Parathyroid adenoma (tissue), 2 donors: ENCODE measurements at regions not wholly inside any gene's neighbourhood (a gene's known extent, or its start where the extent isn't known, plus 50 kb on each side); places are given as distances from the start of the nearest gene placed in this dataset.

ENCODE experiments used
- H2AFZ ChIP-seq: fragments of 300-600 bp; sonication (generic); one replicate; pipeline ENCODE4 v1.7.0; 2017; ENCODE audit warnings: antibody characterized with exemption, mild to moderate bottlenecking
- H3K27ac ChIP-seq: fragments of 300-600 bp; sonication (generic); one replicate; pipeline ENCODE4 v1.7.0; 2017
- H3K27me3 ChIP-seq: fragments of 300-600 bp; sonication (generic); one replicate; pipeline ENCODE4 v1.7.0; 2017; ENCODE audit warnings: low read length; ENCODE audit not compliant: control insufficient read depth, insufficient read depth
- H3K36me3 ChIP-seq: fragments of 300-600 bp; sonication (generic); one replicate; pipeline ENCODE4 v1.7.0; 2017; ENCODE audit warnings: low read length; ENCODE audit not compliant: control insufficient read depth, insufficient read depth
- H3K4me1 ChIP-seq: fragments of 300-600 bp; sonication (generic); one replicate; pipeline ENCODE4 v1.7.0; 2017; ENCODE audit warnings: control low read depth
- H3K4me2 ChIP-seq: fragments of 300-600 bp; sonication (generic); one replicate; pipeline ENCODE4 v1.7.0; 2017; ENCODE audit warnings: low read length
- H3K4me3 ChIP-seq: fragments of 300-600 bp; sonication (generic); one replicate; pipeline ENCODE4 v1.7.0; 2017; ENCODE audit warnings: low read depth, low read length
- H3K79me2 ChIP-seq: fragments of 300-600 bp; sonication (generic); one replicate; pipeline ENCODE4 v1.7.0; 2017; ENCODE audit warnings: control low read depth
- H3K9ac ChIP-seq: fragments of 300-600 bp; sonication (generic); one replicate; pipeline ENCODE4 v1.7.0; 2017; ENCODE audit warnings: mild to moderate bottlenecking
- H3K9me3 ChIP-seq: fragments of 300-600 bp; sonication (generic); one replicate; pipeline ENCODE4 v1.7.0; 2017; ENCODE audit warnings: low read length; ENCODE audit not compliant: control insufficient read depth
- CTCF ChIP-seq: fragments of 300-600 bp; sonication (generic); IDR thresholded peaks from one replicate; pipeline ENCODE4 v1.7.0; 2017; ENCODE audit warnings: antibody characterized with exemption, mild to moderate bottlenecking
- donor health status: primary hyperparathyroidism.

DNA sequence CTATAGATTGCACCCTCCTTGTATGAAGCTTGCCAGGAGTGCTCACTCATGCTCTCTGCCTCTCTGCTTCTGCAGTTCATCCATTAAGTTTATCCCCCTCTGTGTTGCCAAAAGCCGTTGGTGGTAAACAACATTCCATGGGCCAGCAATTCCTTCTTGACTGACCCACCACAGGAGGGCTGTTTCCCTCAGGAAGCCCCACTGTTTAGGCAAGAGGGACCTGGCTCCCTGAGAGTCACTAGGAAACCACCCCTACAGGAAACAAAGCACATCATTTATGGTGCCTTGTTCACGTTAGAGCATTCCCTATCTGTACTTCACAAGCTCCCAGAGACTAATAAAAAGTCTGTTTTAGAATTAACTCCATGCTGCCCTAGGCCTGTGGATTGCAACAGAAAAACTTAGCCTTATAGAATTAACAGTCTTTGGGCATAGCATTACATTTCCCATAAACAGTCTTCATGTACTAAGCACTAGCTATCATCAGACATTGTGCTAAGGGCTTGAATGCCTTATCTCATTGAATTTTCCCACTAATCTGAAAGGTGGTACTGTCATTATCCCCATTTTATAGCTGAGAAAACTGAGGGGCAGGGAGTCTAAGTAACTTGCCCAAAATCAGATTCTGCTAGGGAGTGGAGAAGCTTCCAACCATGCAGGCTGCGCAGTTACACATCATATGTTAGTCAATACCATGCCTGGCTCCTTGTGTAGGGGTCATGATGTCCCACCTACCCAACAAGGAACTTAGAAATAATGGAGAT, 149.9 kb downstream of the SHQ1 start:
- Histone ChIP-seq H2AFZ (no peak overlapping the region), H3K9me3 (no peaks in the 10 kb centered on the region), H3K4me3 (no peak overlapping the region), H3K4me2 (no peak overlapping the region), H3K4me1 (no peaks in the 10 kb centered on the region), H3K27me3 (no peaks in the 10 kb centered on the region), H3K9ac (no peak overlapping the region), H3K27ac (no peak overlapping the region), H3K79me2 (no peaks in the 10 kb centered on the region), H3K36me3 (no peaks in the 10 kb centered on the region)
- no peak for TF ChIP-seq CTCF

DNA sequence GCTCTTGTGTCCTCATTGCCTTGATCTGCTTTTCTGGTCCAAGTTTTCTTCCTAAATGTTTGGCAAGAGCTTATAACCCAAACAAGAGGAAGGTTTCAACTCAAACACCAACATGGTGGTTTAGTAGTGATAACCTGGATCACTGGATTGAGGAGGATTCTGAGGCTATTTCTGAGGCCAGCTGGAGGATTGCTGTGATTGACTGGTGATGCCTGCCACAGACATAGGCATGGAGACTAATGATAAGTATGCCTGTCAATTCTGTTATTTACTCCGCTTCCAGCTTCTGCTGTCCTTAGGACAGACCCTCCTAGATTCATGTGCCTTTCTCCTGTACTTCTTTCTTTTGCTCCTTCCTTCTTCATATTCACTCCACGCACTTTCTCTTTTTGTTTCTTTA, 150.5 kb downstream of the SHQ1 start:
- TF ChIP-seq CTCF: no peak
- H3K27ac ChIP-seq: no peak overlapping the region

GRCh38 chr3:72696815-72697214, 151.4 kb downstream of the SHQ1 start:
- H3K9me3 ChIP-seq: no peaks in the 10 kb centered on the region
- no peak overlapping the region for H3K27ac ChIP-seq
- no peak overlapping the region for H3K4me3 ChIP-seq
- H3K4me1 ChIP-seq: no peaks in the 10 kb centered on the region
- no peak overlapping the region for H3K4me2 ChIP-seq
- no peak overlapping the region for H2AFZ ChIP-seq
- H3K36me3 ChIP-seq: no peaks in the 10 kb centered on the region
- H3K9ac ChIP-seq: no peak overlapping the region
- no peaks in the 10 kb centered on the region for H3K79me2 ChIP-seq
- TF ChIP-seq CTCF: no peak
- no peaks in the 10 kb centered on the region for H3K27me3 ChIP-seq

More for the DNA sequence above, 150.5 kb downstream of the SHQ1 start:
- H3K9ac ChIP-seq: no peak overlapping the region
- no peaks in the 10 kb centered on the region for H3K9me3 ChIP-seq
- H3K27me3 ChIP-seq: no peaks in the 10 kb centered on the region
- H3K36me3 ChIP-seq: no peaks in the 10 kb centered on the region
- H3K4me2 ChIP-seq: no peak overlapping the region
- no peak overlapping the region for H3K4me3 ChIP-seq
- H3K4me1 ChIP-seq: no peaks in the 10 kb centered on the region
- no peak overlapping the region for H2AFZ ChIP-seq
- no peaks in the 10 kb centered on the region for H3K79me2 ChIP-seq

DNA sequence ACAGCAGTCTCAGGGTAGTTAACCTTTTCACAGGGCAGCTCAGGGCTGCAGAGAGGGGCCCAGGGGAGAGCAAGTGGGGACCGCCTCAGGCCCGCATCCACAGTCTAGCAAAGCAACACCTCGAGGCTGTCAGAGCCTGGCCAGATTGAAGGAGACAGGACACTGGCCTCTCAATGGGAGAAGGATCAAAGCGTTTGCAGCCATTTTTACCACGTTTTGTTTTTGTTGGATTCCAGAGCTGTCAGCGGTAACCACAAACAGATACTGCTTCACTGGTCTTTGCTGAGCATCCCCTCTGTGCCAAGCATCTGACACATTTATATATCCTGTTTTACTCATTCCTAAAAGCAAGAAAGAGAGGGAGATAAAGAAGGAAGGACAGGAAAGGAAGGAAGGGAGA, 153.8 kb downstream of the SHQ1 start:
- Histone ChIP-seq H3K9me3 (no peaks in the 10 kb centered on the region), H3K36me3 (no peaks in the 10 kb centered on the region), H3K4me3 (no peak overlapping the region), H3K4me2 (no peak overlapping the region), H3K4me1 (no peaks in the 10 kb centered on the region), H3K27ac (no peak overlapping the region), H3K27me3 (no peaks in the 10 kb centered on the region), H3K9ac (no peak overlapping the region), H3K79me2 (no peaks in the 10 kb centered on the region), H2AFZ (no peak overlapping the region)
- no peak for TF ChIP-seq CTCF

- TF ChIP-seq CTCF: no peak
- H3K9me3 ChIP-seq: no peaks in the 10 kb centered on the region
Measured at GRCh38 chr3:72692990-72693389, 155.3 kb downstream of the SHQ1 start.

More at GRCh38 chr3:72692990-72693389, 155.3 kb downstream of the SHQ1 start:
- Histone ChIP-seq H2AFZ (no peak overlapping the region), H3K79me2 (no peaks in the 10 kb centered on the region), H3K9ac (no peak overlapping the region), H3K4me1 (no peaks in the 10 kb centered on the region), H3K4me2 (no peak overlapping the region), H3K4me3 (no peak overlapping the region), H3K36me3 (no peaks in the 10 kb centered on the region), H3K27me3 (no peaks in the 10 kb centered on the region), H3K27ac (no peak overlapping the region)
